UCSD-AML1 (cell line): ENCODE measurements at regions not wholly inside any gene's neighbourhood (a gene's known extent, or its start where the extent isn't known, plus 50 kb on each side); places are given as distances from the start of the nearest gene placed in this dataset.

Source experiments
- DNase-seq: peaks from one replicate; lab custom pipeline; 2025; ENCODE audit not compliant: unreplicated experiment; lab: John Stamatoyannopoulos, UW

DNA sequence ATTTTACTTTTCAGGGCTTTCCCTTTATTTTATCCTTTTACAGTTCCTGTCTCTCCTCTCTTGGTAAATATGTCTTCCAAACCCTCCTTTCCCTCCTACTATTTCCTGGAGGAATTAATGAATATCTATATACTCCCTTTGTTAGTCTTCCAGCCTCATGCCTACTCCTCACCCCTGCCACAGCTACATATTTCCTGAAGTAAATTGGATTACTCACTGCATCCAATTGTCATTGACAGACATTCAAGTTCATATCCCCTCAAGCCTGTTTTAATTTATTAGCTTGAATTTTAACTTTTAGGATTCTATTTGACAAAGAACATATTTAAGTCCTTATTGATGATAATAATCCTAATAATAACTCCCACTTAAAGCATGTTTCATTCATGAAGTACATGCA is 314.5 kb downstream of the TMEM161B start:
- DNase-seq = no peak

- DNase-seq = no peak
Observed at GRCh38 chr5:87951661-87952060, 317.0 kb downstream of the TMEM161B start.

DNA sequence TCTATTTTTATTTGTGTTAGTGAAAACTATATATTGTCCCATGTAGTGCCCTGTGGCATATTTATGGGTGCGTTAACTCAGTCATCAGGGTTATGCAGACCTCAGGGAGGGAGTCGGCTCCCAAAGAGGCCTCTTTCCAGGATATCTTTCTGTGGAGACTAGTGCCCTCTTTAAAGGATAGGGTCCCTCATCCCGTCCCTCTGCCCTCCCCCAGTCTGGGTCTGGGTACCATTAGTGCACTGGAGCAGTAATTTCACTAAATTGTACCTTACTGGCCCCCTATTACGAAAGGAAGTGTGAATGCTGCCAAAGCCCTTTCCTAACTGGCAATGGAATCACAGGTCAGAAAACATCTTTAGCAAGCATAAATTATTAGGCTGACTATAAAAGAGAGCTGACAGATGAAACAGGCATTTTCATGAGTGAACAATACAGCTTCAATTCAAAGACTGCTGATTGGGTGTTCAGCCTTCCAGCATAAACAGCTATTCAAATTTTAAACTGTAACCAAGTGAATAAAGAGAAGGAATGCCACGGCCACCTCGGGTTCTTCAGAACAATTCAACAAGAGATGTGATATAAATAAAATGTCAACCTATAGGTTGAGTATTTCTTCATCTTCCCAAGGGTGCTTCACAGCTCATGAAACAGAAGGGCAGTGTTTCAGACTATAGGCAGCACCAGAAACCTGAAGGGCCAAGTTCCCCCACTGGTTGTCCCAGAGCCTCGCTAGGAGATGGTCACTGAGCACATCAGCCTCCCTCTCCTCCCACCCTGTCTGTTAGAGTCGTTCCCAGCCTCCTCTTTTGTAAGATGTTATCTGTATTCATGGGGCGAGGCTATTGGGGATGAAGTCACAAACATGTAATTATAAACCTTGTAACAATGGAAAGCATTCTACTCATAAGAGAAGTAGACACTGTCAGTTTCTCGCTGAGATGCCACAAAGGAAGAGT is 318.7 kb downstream of the TMEM161B start:
- no peak for DNase-seq

DNA sequence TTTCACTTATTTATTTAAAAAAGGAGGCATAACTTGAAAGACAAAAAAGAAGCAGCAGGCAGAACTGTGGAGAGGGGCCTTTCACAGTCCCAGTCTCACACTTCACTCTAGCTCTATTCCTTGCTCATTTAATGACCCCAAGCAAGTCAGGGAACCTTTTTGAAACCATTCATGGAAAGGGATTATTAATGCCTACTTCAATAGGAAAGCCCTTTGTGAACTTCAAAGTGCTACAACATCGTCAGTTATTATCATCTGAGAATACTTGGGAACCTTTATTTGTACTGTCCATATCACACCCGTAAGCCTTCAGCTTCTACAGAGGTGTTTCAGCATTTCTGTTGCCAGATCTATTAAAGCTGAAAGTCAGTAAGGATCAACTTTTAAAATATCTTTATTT is 320.2 kb downstream of the TMEM161B start:
- DNase-seq = no peak

- DNase-seq = no peak
Observed at GRCh38 chr5:87946271-87946670, 322.4 kb downstream of the TMEM161B start.

DNA sequence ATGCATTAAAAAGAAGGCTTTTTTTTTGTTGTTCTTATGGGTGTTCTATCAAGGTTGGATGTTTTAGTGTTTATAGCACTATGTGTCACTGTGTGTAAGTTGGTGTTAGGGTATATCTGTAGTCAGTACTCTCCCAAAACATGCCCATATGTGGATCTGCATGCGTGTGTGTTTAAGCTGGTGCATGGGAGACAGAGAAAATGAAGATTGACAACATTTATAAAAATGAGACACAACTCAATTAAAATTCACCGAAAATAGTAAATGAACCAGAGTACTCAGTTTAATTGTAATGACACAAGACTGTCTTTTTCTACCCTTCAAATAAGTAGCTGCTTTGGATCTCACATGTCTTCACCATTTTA is 323.4 kb downstream of the TMEM161B start:
- DNase-seq = no peak

GRCh38 chr5:87944553-87945285 is 323.9 kb downstream of the TMEM161B start:
- no peak for DNase-seq

- no peak for DNase-seq
Observed at GRCh38 chr5:87940775-87941174, 327.9 kb downstream of the TMEM161B start.

- DNase-seq = no peak
Observed at GRCh38 chr5:87936667-87937066, 332.0 kb downstream of the TMEM161B start.

GRCh38 chr5:87924436-87924835 is 344.2 kb downstream of the TMEM161B start:
- no peak for DNase-seq

DNA sequence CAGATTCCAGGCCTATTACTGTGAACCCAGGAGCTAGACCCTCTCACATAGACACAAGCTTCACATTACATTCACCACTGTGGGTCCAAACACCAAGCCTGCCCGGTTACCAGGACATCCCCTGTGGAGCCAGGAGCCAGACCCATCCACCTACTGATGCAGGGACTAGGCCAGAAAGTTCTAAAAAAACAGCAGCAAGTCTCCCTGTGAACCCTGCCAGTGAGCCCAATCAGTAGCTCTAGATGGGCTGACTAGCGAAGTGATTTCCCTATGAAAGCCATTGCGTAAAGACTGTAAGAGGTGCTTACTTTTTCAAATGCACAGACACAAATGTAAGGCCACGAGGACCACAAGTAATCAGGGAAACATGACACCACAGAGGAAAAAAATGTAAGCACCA is 352.3 kb downstream of the TMEM161B start:
- DNase-seq = no peak

- DNase-seq = no peak
Observed at GRCh38 chr5:87912419-87912818, 356.2 kb downstream of the TMEM161B start.

DNA sequence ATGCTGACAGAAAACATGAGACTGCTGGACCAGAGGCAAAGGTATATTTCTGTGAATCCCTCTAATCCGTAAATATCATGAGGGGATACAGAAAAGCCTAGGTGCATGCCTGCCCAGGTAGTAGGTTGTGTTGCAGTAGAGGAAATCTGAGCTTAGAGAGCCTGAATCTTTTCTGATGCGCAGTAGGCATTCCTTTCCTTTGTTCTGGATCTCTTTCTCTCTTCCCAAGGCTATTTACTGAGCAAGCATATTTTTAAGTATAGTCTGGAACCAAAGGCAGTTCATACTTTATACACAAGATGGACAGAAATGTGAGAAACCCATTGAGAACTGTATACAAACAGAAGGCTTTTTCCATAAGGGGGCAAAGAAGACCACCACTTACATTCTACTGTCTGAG is 359.3 kb downstream of the TMEM161B start:
- DNase-seq = no peak

- no peak for DNase-seq
Observed at GRCh38 chr5:87906962-87907361, 361.7 kb downstream of the TMEM161B start.

DNA sequence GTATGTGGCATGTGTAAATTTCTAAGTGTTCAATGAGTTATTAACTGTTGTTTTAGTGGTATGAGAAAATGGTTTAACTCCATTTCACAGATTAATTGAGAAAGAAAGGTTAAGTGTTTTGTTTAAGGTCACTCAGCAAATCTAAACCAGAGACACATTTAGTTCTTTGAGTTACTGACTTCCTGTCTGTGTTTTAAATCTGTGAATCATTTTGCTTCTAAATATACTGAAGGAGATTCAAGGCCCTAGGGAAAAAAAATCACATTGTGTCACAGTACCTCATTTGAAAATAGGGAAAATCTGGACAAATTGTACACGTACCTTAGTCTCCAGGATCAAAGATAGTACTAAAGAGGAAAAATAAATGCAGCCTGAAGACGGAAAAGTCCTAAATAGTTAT is 368.2 kb downstream of the TMEM161B start:
- no peak for DNase-seq

DNA sequence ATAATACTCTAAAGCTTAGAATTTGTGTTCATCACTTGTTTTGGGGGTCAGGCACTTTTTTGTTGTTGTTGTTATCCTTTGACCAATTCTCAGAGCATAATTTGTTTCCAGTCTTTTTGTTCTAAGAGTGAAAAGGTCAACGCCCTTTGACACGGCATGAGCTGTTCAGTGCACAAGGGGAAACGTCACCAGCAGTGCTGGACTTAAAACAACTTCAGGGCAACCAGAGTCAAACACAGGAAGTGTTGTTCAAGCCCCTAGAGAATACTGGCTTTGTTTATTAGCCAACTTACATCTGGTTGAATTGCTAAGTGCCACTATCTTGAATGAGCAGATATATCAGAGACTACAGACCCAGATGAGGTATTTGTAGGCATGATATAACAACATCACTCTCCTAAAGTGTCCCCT is 368.9 kb downstream of the TMEM161B start:
- no peak for DNase-seq

GRCh38 chr5:87899208-87899661 is 369.4 kb downstream of the TMEM161B start:
- DNase-seq = no peak

- DNase-seq = no peak
Observed at GRCh38 chr5:87898574-87898973, 370.1 kb downstream of the TMEM161B start.

DNA sequence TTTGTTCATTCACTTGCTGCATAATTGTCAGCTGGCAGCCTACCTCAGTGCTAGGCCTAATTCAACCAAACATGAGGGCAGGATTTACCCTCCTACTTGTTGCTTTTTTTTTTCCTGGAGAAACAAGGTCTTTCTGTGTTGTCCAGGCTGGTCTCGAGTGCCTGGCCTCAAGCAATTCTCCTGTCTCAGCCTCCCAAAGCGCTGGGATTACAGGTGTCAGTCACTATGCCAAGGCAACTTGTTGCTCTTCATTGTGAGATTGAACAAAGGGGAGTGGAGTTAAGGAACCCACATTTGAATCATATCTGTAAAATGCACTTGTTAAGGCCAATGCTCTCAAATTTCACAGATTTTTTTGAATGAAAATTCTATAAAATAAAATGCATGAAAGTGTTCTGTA is 380.5 kb downstream of the TMEM161B start:
- DNase-seq = no peak

GRCh38 chr5:87887247-87887646 is 381.4 kb downstream of the TMEM161B start:
- DNase-seq = no peak

- no peak for DNase-seq
Observed at GRCh38 chr5:87886164-87886563, 382.5 kb downstream of the TMEM161B start.

GRCh38 chr5:87885758-87886157 is 382.9 kb downstream of the TMEM161B start:
- DNase-seq = no peak
